Ureter (tissue), 1 donor: ENCODE measurements at regions not wholly inside any gene's neighbourhood (a gene's known extent, or its start where the extent isn't known, plus 50 kb on each side); places are given as distances from the start of the nearest gene placed in this dataset.
A peak's percentile ranks its signal among the peaks of the same experiment; 100 is the strongest.

Experiments used
- DNase-seq: peaks from one replicate; pipeline ENCODE4 v3.0.0-alpha.2; 2020; ENCODE audit warnings: low spot score
- donor health status: DM: yes; HTN: yes; CAD: no.

DNA sequence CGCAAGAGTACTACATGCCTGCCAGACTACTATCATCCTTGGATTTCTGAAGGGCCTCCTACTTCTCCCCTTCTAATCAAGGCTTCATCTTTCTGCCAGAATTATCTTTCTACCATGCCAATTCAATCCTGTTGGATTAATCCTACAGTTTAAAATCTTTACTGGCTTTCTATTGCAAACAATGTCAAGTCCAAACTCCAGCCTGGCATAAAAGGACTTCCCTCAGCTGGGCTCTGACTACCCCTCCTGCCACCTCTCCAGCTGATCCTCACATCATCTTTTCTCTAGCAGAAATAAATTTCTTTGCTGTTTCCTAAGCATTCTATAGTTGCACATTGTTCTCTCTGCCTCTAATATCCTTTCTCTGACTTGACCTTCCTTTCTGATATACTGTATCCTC is 119.7 kb upstream of the RAD23B start:
- no peak for DNase-seq

DNA sequence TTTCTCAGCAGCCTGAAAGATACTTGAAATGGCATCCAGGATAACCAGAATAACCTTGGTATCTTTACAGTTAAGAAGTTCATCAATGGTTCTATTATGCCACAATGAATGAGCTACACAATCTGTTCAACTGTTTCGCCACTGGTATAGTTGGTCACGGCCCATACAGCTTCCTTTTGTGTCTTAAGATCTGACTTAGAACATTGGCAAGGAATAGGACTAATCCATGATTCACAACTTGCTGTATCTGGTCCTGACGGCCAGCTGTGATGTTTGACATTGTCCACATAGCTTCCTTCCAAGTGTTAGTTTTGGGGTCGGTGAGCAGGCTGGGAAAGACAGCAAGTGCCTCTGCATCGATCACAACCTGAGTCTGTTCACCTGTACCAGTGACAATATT is 113.3 kb upstream of the RAD23B start:
- no peak for DNase-seq

DNA sequence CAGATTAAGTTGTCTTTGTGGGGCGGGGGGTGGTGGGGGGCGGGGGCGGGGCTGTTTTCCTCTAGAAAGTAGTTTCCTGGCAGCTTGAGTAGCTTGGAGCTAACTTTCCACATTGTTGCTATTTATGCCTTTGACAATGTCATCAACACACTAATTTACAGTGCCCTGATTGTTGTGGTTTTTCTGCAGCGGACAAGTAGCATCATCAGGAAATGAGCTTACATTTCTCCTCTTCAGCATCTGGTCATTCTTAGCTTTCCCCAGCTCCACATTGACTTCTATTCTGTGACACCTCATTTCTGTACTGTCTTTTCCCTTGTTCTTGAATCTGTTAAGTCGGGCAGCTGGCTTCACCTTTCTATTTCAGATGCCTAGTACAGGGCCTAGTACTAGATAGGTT is 112.3 kb upstream of the RAD23B start:
- no peak for DNase-seq

DNA sequence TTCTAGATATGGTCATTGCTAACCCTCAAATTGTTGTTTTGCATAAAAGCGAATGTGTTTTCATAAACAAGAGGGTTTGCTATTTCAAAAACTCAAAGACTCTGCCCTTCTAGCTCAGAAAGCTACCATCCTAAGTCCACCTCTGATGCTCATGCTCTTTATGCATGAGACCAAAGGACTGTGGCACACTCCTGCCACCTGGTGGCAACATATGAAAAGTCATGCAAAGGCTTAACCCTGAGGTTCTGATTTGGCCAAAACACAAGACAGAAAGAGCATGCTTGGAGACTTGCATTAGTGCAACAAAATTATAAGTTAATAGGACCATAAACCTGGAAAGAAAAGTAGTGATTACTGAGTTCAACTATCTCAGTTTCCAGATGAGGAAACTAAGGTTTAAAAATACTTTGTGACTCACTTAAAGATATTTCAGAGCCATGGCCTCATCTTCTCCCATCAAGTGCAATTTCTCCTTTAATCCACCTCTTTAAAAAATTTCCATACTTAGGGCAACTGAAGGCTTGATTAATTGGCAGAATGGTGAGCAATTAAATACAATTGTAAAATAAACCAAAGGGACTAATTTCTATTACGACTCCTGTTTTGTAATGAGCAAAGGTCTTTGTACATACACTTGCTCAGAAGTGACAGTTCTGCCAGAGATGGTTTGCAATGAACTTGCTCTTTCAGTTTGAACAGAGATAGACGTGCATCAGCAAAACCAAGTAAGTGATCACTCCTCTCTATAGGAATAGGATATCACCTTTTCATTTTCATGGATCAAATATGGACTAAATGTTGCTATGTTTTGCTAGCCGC is 110.7 kb upstream of the RAD23B start:
- peak; percentile 79 for DNase-seq

DNA sequence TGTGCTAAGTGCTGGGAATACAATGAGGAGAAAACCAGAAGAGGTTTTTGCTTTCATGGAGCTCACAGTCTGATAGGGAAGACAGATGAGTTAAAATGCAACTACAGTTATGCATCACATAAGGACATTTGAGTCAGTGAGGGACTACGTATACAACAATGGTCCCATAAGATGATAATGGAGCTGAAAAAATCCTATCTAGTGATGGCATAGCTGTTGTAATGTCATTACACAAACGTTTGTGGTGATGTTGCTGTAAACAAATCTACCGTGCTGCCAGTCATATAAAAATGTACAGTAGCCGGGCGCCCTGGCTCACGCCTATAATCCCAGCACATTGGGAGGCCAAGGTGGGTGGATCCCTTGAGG is 110.1 kb upstream of the RAD23B start:
- DNase-seq, result no peak

DNA sequence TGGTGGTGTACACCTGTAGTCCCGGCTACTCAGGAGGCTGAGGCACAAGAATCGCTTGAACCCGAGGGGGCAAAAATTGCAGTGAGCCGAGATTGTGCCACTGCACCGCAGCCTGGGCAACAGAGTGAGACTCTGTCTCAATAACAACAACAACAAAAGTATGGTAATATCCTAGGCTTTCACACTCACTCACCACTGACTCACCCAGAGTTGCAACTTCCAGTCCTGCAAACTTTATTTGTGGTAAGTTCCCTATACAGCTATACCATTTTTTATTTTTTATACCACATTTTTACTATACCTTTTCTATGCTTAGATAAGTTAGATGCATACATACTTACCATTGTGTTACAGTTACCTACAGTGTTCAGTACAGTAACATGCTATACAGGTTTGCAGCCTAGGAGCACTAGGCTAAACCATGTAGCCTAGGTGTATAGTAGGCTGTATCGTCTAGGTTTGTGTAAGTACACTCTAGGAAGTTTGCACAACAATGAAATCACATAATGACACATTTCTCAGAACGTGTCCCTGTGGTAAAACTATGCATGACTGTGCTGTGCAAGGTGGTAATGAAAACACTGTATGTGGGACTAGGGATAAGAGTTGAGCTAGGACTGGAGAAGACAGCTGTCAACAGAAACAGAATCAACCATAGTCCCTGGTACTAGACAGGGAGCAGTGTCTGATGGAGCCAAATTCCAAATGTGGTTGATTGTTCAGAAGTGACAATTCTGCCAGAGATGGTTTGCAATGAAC is 109.5 kb upstream of the RAD23B start:
- DNase-seq, result no peak

DNA sequence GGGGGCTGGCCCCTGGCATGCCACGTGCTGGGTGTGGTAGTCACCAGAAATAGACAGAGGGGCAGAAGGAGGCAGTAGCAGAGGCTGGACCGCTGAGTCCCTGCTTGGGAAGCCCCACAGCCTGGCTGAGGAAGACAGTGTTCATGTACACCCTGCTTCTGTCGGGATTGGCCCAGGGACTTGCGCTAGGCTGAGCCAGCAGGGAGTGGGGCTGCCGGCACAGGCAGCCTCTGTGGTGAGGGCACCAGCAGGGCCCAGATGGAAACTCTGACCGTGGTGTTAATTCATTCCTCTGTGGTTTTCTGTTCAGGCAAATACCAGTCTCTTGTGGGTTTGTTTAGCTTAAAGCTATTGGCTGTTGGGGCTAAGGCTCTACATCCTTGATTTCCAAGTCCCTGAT is 108.6 kb upstream of the RAD23B start:
- no peak for DNase-seq

DNA sequence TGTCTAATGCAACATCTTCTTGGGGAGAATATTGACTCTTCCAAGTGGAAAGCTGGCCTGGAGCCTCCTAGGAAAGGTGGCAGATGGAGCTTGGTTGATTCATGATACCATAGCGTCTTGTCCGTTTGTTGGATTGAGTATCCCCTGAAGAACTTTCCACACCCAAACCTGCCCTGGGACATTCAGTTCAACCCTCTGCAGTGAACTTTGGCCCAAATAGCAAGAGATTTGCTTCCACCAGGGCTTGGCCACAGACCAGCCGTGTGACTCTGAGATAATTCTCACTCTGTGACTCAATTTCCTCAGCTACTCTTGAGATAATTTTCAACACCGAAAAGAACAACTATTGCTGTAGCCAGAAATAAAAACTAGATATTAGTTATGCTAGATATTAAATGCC is 108.0 kb upstream of the RAD23B start:
- no peak for DNase-seq

DNA sequence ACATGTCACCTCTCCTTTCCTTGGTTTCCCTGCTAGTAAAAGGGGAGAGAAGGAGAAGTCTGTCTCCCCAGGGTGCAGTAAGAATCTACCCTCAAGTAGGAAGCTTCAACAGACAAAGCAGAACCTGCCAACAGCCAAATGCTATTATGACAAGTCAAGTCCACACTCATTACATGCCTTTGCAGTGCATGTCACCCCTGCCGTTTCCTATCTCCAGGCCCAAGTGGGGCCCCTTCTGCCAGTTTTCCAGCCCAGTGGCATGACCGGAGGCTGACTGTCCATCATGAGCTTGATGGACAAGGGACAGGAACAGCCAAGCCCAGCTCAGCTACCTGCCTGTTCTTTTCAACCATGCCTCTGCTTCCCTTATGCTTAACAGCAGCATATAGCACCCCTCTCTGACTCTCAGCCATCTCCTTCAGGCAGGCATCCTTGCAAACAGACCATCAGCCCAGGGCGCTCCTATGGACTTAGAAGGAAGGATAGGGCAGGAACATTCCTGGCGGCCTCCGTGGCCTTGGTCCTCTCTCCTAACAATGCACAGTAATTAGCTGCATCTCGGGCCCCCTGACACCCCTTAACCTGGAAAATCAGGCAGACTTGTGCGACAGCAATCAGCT is 107.2 kb upstream of the RAD23B start:
- no peak for DNase-seq

DNA sequence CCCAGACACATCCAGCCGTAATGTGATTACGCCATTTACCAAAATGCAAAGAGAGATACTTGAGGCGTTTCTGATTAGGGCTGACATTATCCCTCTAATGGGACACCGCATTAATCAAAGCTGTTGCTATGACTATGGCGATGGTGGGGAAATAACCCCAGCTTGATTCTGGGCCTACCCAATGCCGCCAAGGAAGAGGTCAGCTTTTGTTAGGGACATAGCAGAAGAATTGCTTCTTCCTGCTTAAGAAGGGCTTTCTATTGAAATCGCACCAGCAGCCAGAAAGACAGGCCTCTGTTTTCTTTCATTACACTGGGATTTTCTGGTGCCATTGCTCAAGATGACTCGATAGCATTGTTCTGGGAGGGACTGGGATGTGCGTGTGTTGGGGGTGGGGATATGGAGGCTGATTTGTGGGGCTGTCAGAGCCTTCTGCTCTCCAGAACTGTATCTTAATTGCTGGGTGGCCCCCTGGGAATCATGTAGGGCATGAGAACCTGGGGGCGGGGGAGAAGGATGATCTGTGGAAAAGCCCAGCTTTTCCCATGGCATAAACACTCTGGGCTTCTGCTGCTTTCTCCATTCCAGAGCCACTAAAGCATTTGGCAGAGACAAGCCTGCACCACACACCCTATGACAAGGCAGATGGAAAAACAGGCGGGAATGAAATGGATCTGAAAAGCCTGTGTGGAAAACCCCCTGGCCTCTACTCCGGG is 106.5 kb upstream of the RAD23B start:
- DNase-seq, result no peak

DNA sequence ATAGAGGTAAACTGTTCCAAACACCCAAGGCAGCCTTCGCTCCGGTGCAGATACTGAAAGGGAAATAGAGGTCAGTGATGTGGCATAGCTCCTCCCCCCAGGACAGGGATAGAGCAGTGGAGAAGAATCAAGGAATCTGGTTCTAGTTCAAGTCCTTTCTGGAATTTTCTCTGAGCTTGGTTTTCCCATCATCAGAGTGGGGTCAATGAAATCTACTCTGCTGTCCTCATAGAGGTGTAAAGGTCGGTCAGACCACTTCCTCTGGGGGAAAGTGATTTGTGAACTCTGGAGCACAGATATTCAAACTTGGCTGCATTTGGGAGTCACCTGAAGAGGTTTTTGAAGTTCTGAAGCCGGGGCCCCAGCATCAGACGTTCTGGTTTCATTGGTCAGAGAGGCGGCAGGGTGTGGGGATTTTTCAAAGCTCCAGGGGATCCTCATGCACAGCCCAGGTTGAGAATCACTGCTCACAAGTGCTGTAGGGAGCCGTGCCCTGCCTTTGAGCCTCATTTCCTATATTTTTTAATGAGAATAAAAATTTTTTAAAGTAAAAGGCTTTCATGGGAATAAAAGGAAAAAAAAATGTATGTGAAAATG is 105.7 kb upstream of the RAD23B start:
- DNase-seq, result no peak

DNA sequence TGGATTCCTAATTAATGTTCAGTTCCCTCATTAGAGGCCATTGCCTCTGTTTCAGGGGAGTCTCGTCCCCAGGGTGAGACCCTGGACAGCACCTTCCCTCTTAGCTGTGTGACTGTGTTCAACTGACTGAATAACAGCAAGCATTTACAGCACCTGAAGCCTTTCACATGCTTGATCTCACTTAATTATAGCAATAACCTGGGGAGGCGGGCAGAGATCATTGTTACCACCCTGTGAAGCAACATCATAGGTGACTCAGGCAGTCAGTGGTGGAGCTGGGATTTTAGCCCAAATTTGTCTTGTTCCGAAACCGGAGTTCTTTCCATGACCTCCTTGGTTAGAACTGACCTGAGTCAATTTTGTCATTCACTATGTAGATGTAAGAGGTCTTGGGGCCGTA is 105.2 kb upstream of the RAD23B start:
- DNase-seq, result no peak

DNA sequence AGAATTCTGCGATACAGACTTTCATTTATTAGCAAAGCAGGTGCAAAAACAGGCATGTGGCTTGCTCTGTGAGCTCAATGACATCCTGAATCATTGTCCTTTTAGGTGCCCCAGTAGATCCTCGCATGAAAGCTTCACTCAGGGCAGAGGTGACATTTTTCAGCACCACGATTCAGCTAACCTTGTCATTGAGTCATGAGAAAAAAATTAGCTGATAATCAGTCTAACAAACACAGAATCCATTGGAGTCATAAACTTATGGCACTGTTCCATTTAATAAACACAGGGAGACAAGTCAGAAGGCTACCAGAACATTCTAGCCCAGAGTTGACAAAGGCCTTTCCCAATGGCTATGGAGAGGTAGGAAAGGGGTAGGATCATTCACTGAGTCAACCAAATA is 104.8 kb upstream of the RAD23B start:
- no peak for DNase-seq

DNA sequence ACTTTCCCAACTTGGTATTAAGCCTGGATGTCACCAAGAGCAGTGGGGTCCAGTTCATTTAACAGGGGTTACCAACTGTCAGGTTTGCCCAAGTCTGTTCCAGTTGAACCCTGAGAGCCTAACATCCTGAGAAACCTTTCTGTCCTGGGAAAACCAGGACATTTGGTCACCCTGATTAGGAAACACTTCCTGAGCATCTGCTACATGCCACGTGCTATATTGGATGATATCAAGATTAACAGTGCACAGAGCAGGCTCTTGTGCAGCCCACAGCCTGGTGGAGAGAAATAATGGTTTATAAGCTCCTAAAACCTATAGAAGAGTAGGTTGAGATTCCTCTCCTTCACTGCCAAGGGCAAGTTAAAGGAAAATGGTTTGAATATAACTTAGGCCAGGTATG is 102.9 kb upstream of the RAD23B start:
- no peak for DNase-seq

DNA sequence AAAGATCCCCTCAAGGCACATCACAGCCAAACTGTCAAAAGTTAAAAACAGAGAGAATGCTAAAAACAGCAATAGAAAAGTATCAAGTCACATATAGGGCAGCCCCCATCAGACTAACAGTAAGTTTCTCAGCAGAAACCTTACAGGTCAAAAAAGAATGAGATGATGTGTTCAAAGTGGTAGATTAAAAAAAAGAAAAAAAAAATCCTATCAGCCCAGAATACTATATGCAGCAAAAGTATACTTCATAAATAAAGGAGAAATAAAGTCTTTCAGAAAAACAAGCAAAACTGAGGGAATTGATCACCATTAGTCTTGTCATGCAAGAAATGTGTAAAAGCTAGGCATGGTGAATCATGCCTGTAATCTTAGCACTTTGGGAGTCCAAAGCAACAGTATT is 99.9 kb upstream of the RAD23B start:
- no peak for DNase-seq

DNA sequence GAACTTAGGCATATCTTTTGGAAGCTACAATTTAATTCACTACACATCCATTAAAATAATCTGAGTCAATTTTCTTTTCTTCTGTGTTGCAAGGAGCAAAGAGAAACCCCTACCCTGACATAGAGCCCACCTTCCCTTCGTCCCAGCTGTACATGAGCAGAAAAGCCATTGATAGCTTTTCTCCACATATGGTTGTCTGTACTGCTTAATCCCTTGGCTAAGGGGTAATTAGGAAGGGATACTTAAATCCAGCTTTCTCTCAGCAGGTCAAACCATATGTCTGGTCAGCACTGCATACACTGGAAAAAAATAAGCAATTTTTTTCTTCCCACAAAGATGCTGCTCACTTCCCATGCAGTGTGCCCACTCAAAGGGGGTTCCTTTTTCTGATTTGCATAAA is 94.7 kb upstream of the RAD23B start:
- no peak for DNase-seq

DNA sequence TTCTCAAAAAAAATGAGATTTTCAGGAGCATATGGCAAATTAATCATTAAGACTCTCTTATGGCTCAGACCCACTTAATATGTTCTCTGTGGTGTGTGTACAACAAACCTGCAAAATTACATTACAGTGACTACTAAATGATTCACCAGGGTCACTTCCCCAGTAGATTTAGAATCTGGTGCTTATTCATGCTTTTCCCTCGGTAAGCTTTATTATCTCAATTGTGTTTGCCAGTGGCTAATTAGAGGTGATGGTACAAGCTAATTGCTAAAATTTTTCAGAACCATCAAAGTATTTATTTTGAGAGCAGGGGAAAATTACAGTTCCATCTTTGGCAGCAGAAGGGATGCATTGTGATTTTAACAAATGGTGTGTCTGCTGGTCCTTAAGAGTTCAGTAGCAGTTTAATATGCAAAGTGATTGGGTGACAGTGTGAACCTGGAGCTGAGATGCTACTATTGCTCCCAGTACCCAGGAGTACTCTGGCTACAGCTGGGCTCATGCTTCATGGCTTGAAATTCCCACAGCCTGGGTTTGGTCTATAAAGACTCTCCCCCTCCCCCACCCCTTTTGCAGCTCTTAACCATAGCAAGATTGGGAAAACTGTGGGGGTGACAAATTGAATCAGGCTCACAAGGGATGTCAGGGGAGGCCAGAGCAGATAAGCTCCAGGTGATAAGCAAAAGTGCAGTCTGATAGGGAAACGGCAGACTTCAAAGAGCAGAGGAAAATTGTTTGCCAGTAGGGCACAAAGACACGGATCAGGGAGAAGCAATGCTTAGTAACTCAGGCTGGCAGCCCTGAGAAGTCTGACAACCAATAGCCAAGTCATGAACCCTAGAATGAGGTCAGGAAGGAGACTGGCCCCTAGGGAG is 92.8 kb upstream of the RAD23B start:
- no peak for DNase-seq

DNA sequence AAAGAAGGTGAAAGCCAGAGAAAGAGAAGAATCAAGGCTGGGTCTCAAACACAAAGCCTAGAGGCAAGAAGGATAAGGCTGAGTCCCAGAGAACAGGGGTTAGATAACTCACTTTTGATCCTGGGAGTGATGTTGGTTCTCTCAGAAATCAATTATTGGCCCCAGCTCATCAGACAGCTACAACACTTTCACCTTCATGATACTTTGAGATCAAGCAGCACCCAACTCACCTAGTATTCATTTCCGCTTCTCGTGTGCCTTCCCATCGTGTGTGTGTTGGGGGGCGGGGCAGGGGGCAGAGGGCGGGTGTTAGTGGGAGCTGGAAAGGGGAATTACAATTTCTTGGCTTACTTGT is 92.2 kb upstream of the RAD23B start:
- DNase-seq, result no peak

DNA sequence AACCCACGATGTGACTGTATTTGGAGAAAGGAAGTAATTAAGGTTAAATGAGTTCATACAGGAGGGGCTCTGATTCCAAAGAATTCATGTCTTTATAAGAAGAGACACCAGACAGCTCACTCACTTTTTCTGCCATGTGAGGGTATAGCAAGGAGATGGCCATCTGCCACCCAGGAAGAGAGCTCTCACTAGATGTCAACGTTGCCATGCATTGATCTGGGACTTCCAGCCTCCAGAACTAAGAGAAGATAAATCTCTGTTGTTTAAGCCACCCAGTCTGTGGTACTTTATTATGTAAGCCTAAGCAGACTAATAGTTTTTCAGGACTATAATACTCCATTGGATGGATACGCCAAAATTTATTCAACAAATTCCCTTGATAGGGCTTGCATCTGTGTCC is 89.8 kb upstream of the RAD23B start:
- no peak for DNase-seq

DNA sequence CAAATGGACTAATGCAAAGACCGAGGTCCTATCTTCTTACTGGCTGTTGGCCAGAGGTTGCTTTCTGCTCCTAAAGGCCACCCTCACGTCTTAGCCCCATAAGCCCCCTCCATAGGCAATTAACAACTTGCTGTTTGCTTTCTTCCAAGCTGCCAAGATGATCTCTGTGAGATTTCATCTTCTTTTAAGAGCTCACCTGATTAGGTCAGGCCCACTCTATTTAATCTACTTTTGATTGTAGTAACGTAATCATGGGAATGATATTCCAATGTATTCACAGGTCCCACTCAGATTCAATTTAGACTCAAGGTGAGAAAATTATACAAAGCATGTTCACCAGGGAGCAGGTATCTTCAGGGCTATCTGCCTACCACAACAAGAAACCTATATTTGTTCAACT is 84.4 kb upstream of the RAD23B start:
- no peak for DNase-seq

DNA sequence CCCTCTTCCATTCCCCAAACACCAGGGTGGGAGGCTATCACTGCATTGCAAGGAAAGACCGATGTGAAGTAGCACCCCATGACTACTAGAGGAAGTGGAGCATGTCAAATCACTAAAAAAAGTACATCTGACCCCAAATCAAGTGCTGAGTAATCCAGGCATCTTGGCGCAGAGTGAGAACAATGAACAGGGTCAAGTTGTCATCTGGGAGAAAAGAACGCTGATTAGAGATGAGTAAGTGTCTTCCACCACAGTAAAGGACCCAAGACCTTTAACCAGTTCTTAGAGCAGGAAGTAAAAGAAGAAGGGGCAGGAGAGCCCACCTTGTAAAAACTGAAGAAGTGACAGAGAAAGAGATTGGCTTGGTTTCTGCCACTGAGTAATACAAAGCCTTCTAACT is 75.0 kb upstream of the RAD23B start:
- no peak for DNase-seq
